Vagina (tissue), 2 donors: ENCODE measurements at regions not wholly inside any gene's neighbourhood (a gene's known extent, or its start where the extent isn't known, plus 50 kb on each side); places are given as distances from the start of the nearest gene placed in this dataset.

Experiments used
- POLR2A ChIP-seq, 2 donors: fragments of 450-650 bp; IDR thresholded peaks; one replicate each; pipeline ENCODE4 v1.6.1; 2017; ENCODE audit warnings: antibody characterized with exemption in 2 of 2, mild to moderate bottlenecking in 2 of 2, moderate library complexity in 2 of 2
- POLR2AphosphoS5 ChIP-seq, 2 donors: sonication (generic); formaldehyde crosslinking; IDR thresholded peaks; one replicate each; pipeline ENCODE4 v1.9.0; 2017; ENCODE audit warnings: antibody characterized with exemption in 2 of 2, mild to moderate bottlenecking in 2 of 2, low read depth in 1 of 2; ENCODE audit not compliant: insufficient read depth in 1 of 2
- TF ChIP-seq, protein P1 (sequence below), 3 experiments: fragments of 450-650 bp in 2 of 3; fragments of 200-600 bp in 1 of 3; sonication (generic) in 1 of 3; IDR thresholded peaks; one replicate each; pipeline ENCODE4 v1.5.1; 2017 to 2019; ENCODE audit warnings: antibody characterized with exemption in 3 of 3, mild to moderate bottlenecking in 2 of 3, moderate library complexity in 2 of 3

DNA sequence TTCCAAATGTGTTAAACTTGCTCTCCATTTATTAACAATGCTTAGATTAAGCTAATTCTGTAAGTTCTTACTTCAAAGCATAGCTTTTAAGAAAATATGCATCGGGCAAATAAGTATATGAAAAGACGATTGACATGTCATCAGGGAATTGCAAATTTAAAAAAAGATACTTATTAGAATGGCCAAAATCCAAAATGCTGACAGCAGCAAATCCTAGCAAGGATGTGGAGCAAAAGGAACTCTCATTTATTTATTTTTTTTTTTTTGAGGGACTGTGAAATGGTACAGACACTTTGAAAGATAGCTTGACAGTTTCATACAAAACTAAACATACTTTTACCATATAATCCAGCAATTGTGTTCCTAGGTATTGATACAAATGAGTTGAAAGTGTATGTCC is 779.5 kb upstream of the MDGA2 start:
- TF ChIP-seq POLR2AphosphoS5 (IDR thresholded peaks at IDR 0.05; ENCODE audit: insufficient read depth in 1 of 2, low read depth in 1 of 2) (no peak), POLR2A (IDR thresholded peaks at IDR 0.05) (no peak)
- TF ChIP-seq, protein P1, sequence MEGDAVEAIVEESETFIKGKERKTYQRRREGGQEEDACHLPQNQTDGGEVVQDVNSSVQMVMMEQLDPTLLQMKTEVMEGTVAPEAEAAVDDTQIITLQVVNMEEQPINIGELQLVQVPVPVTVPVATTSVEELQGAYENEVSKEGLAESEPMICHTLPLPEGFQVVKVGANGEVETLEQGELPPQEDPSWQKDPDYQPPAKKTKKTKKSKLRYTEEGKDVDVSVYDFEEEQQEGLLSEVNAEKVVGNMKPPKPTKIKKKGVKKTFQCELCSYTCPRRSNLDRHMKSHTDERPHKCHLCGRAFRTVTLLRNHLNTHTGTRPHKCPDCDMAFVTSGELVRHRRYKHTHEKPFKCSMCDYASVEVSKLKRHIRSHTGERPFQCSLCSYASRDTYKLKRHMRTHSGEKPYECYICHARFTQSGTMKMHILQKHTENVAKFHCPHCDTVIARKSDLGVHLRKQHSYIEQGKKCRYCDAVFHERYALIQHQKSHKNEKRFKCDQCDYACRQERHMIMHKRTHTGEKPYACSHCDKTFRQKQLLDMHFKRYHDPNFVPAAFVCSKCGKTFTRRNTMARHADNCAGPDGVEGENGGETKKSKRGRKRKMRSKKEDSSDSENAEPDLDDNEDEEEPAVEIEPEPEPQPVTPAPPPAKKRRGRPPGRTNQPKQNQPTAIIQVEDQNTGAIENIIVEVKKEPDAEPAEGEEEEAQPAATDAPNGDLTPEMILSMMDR (IDR thresholded peaks at IDR 0.05), result no peak
